ENCODE measurements at regions not wholly inside any gene's neighbourhood (a gene's known extent, or its start where the extent isn't known, plus 50 kb on each side); places are given as distances from the start of the nearest gene placed in this dataset.
A peak's percentile ranks its signal among the peaks of the same experiment; 100 is the strongest.
"Not testable (repeated sequence)": the region's sequence is repeated elsewhere in the genome, so short reads cannot be mapped to it uniquely, and the experiment has no call there.

GRCh38 chr7:131047651-131048304, 279.9 kb upstream of the MKLN1 start:
- DNase-seq (ENCODE audit: low read depth) = no peak

DNA sequence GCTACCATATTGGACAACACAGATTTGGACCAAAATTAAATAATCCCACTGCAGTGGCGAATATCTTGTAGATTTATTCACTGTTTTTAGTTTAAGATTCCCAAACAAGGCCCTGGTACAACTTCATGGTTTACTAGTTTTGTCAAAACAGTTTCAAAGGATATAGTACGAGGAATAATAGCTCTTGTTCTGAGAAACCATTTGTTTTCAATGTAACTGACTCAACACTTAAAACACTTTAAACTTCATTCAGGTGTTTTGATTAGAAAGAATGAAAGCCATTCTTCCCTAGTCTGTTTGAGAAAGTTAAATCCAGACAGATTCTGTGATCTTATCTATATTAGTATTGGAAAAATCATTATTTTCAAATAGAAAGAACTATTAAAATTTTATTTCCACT, 276.4 kb upstream of the MKLN1 start:
- DNase-seq (ENCODE audit: low read depth) = no peak

DNA sequence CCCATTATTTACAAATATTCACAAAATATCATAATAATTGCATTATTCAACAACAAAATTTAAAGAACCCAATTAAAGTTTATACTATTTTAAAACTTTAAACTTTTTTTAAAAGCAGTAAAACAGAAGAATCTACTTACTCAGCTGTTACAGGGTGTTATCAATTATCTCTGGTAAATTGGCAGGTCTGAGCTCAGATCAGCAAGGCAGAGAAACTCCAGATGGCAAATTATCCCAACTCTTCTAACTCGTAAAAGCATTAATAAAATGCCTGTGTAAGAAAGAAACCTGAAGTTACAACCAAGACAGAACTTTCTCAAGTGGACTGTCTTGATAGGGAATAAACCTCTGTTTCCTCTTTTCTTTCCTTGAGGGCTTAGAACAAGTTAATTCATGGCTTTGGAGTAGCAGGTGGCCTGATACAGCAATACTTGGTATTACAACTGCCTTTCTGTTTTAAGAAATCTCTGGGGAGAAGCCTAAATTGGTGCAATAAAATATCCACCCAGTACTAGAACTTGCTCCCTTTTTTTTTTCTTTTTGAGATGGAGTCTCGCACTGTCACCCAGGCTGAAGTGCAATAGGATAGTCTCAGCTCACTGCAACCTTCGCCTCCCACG, 275.3 kb upstream of the MKLN1 start:
- no peak for DNase-seq (ENCODE audit: low read depth)

DNA sequence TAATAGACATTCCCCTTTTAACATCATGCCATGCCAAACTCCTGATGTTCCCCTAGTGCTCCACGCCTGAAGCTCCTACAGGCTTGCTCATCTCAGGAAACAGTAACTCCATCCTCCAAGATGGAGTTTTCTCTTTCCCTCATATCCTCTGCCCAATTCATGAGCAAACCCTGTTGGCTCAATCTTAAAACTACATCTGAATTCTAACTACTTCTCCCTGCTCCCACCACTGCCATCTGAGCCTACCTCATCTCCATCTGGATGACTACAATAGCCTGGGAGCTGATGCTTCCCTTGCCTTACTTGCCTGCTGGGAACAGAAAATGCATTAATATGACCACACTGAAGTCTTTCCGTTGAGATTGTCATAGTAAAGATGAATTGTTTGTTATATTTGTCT, 271.7 kb upstream of the MKLN1 start:
- DNase-seq (ENCODE audit: low read depth) = no peak

DNA sequence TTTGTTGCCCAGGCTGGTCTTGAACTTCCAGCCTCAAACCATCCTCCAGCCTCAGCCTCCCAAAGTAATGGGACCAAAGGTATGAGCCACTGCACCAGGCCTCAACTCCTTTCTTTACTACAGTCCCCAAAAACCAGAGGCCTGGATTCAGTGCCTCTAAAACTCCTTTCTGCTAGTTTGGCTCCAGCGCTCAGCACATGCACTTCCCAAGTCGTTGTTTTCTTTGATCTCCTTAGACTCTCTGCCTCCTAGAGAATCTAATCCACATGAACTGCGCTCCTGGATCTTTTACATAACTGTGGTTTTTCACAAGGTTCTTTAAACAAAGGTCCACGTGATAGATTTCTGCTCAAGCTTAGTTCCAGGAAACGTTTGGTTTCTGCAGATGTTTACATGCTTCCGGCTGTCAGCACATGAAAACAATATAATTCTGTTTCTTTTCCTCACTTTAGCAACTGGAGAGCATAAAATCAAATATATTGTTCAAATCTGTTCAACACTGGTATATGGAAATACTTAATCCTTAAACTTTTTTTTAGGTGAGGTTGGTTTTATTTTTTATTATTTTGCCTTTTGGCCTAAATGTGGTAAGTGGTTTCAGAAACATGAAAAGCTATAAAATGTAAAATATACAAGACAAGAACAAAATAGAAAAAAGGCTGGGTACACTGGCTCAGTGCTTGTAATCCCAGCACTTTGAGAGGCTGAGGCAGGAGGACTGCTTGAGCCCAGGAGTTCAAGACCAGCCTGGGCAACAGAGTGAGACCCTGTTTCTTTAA, 270.5 kb upstream of the MKLN1 start:
- DNase-seq (ENCODE audit: low read depth) = peak; percentile 70

DNA sequence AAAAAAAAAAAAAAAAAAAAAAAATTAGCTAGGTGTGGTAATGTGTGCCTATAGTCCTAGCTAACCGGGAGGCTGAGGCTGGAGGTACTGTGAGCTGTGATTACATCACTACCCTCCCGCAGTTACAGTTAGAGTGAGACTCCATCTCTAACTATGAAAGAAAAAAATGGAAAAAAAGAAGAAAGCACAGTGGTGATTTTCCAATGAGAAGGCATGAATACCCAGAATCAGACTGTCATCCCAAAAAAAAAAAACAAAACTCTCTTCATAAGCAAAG, 269.9 kb upstream of the MKLN1 start:
- DNase-seq (ENCODE audit: low read depth) = no peak

DNA sequence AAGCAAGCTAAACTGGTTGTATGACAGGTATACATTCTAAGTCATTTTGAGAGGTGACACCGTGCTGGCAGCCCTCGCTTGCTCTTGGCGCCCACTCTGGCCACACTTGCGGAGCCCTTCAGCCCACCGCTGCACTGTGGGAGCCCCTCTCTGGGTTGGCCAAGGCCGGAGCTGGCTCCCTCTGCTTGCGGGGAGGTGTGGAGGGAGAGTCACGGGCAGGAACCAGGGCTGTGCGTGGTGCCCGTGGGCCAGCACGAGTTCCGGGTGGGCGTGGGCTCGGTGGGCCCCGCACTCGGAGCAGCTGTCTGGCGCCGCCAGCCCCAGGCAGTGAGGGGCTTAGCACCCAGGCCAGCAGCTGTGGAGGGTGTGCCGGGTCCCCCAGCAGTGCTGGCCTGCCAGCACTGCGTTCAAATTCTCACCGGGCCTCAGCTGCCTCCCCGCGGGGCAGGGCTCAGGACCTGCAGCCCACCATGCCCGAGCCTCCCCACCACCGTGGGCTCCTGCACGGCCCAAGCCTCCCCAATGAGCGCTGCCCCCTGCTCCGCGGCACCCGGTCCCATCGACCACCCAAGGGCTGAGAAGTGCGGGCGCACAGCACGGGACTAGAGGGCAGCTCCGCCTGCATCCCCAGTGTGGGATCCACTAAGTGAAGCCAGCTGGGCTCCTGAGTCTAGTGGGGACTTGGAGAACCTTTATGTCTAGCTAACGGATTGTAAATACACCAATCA, 269.0 kb upstream of the MKLN1 start:
- DNase-seq (ENCODE audit: low read depth) = not testable (repeated sequence)

GRCh38 chr7:131059401-131059800, 268.3 kb upstream of the MKLN1 start:
- not testable (repeated sequence) for DNase-seq (ENCODE audit: low read depth)

GRCh38 chr7:131061158-131061557, 266.5 kb upstream of the MKLN1 start:
- DNase-seq (ENCODE audit: low read depth) = no peak

GRCh38 chr7:131061818-131062217, 265.9 kb upstream of the MKLN1 start:
- DNase-seq (ENCODE audit: low read depth) = no peak

- no peak for DNase-seq (ENCODE audit: low read depth)
Measured at GRCh38 chr7:131066635-131067034, 261.0 kb upstream of the MKLN1 start.

GRCh38 chr7:131067220-131067619, 260.5 kb upstream of the MKLN1 start:
- DNase-seq (ENCODE audit: low read depth) = no peak

DNA sequence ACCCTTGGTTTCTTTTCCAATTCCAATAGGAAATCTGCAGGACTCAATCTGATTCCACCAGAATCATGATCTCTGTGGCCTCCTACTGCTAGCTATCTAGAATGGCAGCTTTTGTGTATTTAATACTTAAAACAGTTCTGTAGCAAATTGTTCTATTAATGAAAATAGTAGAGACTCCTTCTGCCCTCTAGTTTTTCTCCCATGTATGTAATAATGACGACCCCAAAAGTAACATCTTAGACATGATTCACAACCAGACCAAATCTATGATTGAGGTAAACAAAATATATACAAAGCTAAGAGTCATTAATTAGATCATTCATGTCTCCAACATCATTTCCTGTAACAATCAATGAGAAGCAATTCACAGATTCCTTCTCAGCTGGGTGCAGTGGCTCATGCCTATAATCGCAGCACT, 259.1 kb upstream of the MKLN1 start:
- no peak for DNase-seq (ENCODE audit: low read depth)

- no peak for DNase-seq (ENCODE audit: low read depth)
Measured at GRCh38 chr7:131071786-131072504, 255.7 kb upstream of the MKLN1 start.

- no peak for DNase-seq (ENCODE audit: low read depth)
Measured at GRCh38 chr7:131072505-131073091, 255.1 kb upstream of the MKLN1 start.

GRCh38 chr7:131074043-131074442, 253.6 kb upstream of the MKLN1 start:
- no peak for DNase-seq (ENCODE audit: low read depth)

DNA sequence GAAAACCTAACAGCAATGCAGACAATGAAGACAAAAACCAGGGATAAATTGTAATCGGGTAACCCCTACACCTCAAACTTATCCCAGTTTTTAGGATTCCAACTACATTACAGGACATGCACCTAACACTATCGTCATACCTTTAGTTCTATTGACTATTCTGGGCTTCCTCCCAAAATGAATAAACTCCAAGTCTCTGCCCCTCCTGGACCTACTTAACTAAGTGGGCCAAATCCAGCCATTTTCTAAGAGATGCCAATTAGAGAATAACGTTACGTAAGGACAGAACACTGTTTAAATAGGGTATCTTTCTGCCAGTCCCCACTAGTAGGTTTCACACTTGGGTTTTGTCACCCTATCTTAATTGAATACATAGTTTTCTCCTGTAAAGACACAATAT, 253.1 kb upstream of the MKLN1 start:
- no peak for DNase-seq (ENCODE audit: low read depth)

DNA sequence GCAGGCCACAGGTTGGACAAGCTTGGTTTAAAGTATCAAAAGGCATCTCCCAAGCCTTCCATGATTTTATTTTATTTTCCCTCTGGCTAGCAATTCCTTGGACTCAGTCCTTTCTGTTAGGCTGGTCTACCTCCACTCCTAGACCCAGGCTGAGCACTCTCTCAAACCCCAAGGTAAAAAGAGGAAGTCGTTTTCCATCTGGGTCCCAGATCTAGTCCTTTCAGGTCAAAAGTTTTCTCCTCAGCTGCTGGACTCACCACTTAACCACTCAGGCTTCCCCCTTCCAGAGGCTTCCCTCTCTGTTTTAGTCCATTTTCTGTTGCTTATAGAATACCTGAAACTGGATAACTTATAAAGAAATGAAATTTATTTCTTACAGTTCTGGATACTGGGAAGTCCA, 252.3 kb upstream of the MKLN1 start:
- DNase-seq (ENCODE audit: low read depth) = no peak

DNA sequence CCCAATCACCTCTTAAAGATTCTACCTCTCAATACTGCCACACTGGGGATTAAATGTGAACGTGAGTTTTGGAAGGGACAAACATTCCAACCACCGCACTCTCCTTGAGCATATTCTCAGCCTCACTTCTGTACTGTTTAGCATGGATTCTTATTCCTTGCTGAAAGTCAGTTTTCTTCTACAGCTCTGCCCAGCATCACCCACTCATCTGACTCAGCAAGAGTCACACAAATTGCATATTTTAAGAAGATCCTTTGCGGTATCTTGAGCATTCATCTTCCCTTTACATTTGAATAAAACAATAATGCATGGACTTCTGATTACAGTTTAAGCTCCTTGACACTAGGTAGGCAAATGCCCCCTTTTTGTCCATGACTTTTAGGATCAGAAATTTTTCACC, 251.6 kb upstream of the MKLN1 start:
- no peak for DNase-seq (ENCODE audit: low read depth)

- no peak for DNase-seq (ENCODE audit: low read depth)
Measured at GRCh38 chr7:131076711-131077181, 250.9 kb upstream of the MKLN1 start.

DNA sequence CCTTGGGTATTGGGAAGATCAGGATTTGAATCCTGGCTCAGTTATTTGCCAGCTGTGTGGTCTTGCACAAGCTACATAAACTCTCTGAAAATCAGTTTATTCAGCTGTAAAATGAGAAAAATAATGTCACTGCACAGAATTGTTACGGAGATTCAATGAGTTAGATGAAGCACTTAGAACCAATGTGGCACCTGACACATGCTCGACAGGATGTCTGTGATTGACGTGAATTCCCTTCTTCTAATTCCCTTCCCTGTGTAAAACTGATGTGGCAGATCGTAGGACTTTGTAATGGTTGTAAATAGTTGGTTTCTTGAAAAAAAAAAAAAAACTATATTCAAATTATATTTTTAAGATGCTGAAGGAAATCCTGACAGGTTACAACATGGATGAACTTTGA, 249.9 kb upstream of the MKLN1 start:
- DNase-seq (ENCODE audit: low read depth) = no peak

DNA sequence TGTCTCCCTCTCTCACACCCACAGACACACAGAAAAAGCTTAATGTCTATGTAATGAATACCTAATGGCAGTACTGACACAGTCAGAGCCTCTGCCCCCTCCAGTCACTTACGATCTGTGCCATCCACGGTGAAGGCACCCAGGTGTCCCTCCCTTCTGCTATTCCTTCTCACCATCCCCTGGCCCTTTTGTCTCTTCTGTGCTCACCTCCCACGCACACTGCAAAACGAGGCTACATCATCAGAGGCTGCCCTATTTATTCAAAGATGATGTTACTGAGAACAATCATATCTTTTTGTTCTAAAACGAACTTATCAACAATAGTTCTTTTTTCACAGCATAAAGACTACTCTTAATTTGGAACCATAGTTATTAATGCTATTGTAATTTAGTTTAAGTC, 246.9 kb upstream of the MKLN1 start:
- no peak for DNase-seq (ENCODE audit: low read depth)
